ENCODE measurements at regions not wholly inside any gene's neighbourhood (a gene's known extent, or its start where the extent isn't known, plus 50 kb on each side); places are given as distances from the start of the nearest gene placed in this dataset.

- in situ Hi-C loops (cut with MboI), result no loop called here
- WGBS, 2 experiments (ENCODE audit: low coverage in 1 of 2, low lambda C conversion rate in 2 of 2, missing lambda C conversion rate in 2 of 2), result 23 to 31% methylated on average over 4 of the region's 4 CpGs
- Histone ChIP-seq H3K36me3 (ENCODE audit: low read depth) (no peaks in the 10 kb centered on the region), H3K4me3 (0 out of 2 replicates have a peak overlapping the region, but pooled peaks have one; percentile 18), H3K79me2 (ENCODE audit: insufficient read depth) (no peaks in the 10 kb centered on the region), H4K20me1 (ENCODE audit: insufficient read depth) (no peaks in the 10 kb centered on the region), H3F3A (ENCODE audit: insufficient read depth) (peaks cover 24% of the 10 kb centered on the region), H3K9me2 (ENCODE audit: insufficient read depth) (peaks cover 2% of the 10 kb centered on the region; the same call in 1 of the 2 replicates), H3K27ac (peak overlapping the region; percentile 71), H3K4me1 (ENCODE audit: insufficient read depth) (peaks cover 37% of the 10 kb centered on the region), H3K27me3 (replicated peaks; ENCODE audit: insufficient read depth) (no peaks in the 10 kb centered on the region), H2AFZ (peak overlapping the region; percentile 14), H3K9me3 (ENCODE audit: low read depth) (no peaks in the 10 kb centered on the region), H3K4me2 (ENCODE audit: unreplicated experiment) (peak overlapping the region; percentile 46), H3K9ac (peak overlapping the region; percentile 28)
- TF ChIP-seq EZH2phosphoT487 (IDR thresholded peaks at IDR 0.05; ENCODE audit: insufficient read depth, low read depth), result no peak
- TF ChIP-seq EZH2 (IDR thresholded peaks at IDR 0.05; ENCODE audit: insufficient read depth, poor library complexity, severe bottlenecking), result no peak
- peak; percentile 85 for DNase-seq
Measured at GRCh38 chr13:44267980-44268379, 105.6 kb upstream of the SERP2 start.

- H3K4me2 ChIP-seq (ENCODE audit: unreplicated experiment), result no peak overlapping the region
- H3K36me3 ChIP-seq (ENCODE audit: low read depth), result no peaks in the 10 kb centered on the region
- no peaks in the 10 kb centered on the region for H3K79me2 ChIP-seq (ENCODE audit: insufficient read depth)
- H4K20me1 ChIP-seq (ENCODE audit: insufficient read depth), result no peaks in the 10 kb centered on the region
- in situ Hi-C loops (cut with MboI), result no loop called here
- no peaks in the 10 kb centered on the region; the same call in 1 of the 2 replicates for H3K9me2 ChIP-seq (ENCODE audit: insufficient read depth)
- H3F3A ChIP-seq (ENCODE audit: insufficient read depth), result peaks cover 24% of the 10 kb centered on the region
- no peak overlapping the region for H3K9ac ChIP-seq
- no peak for TF ChIP-seq EZH2phosphoT487 (IDR thresholded peaks at IDR 0.05; ENCODE audit: insufficient read depth, low read depth)
- TF ChIP-seq EZH2 (IDR thresholded peaks at IDR 0.05; ENCODE audit: insufficient read depth, poor library complexity, severe bottlenecking), result no peak
- no peak for DNase-seq
- no peak overlapping the region for H3K4me3 ChIP-seq
- H3K4me1 ChIP-seq (ENCODE audit: insufficient read depth), result peaks cover 37% of the 10 kb centered on the region
- H2AFZ ChIP-seq, result no peak overlapping the region
- no peaks in the 10 kb centered on the region for H3K9me3 ChIP-seq (ENCODE audit: low read depth)
- H3K27me3 ChIP-seq (replicated peaks; ENCODE audit: insufficient read depth), result no peaks in the 10 kb centered on the region
- H3K27ac ChIP-seq, result no peak overlapping the region
Measured at GRCh38 chr13:44268980-44269379, 104.6 kb upstream of the SERP2 start.

DNA sequence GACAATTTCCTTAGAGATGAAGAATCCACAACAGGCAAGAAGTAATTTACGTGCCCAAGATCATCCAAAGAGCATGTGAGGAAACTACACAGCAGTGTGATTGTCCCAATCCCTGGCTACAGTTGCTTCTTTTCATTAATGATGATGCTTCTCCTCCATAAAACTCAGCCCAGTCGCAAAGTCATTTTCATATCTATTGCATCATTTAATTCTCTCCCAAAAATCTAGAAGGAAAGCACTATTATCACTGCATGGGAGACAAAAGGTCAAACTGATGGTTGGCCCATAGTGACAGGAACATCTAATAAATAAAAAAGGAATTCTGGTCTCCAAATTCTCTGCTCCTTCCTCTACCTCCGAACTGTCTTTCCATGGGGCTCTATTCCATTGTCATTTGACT, 103.5 kb upstream of the SERP2 start:
- in situ Hi-C loops (cut with MboI), result no loop called here
- Histone ChIP-seq H3K4me3 (no peak overlapping the region), H3K9me3 (ENCODE audit: low read depth) (no peaks in the 10 kb centered on the region), H3F3A (ENCODE audit: insufficient read depth) (peaks cover 24% of the 10 kb centered on the region), H2AFZ (no peak overlapping the region), H3K27me3 (replicated peaks; ENCODE audit: insufficient read depth) (no peaks in the 10 kb centered on the region), H3K27ac (no peak overlapping the region), H3K9ac (no peak overlapping the region), H3K4me1 (ENCODE audit: insufficient read depth) (peaks cover 40% of the 10 kb centered on the region), H3K9me2 (ENCODE audit: insufficient read depth) (no peaks in the 10 kb centered on the region; the same call in 1 of the 2 replicates), H3K4me2 (ENCODE audit: unreplicated experiment) (no peak overlapping the region), H3K36me3 (ENCODE audit: low read depth) (no peaks in the 10 kb centered on the region), H4K20me1 (ENCODE audit: insufficient read depth) (no peaks in the 10 kb centered on the region), H3K79me2 (ENCODE audit: insufficient read depth) (no peaks in the 10 kb centered on the region)
- DNase-seq, result no peak
- 94 to 100% methylated on average over 3 of the region's 3 CpGs for WGBS, 2 experiments (ENCODE audit: low coverage in 1 of 2, low lambda C conversion rate in 2 of 2, missing lambda C conversion rate in 2 of 2)
- TF ChIP-seq EZH2phosphoT487 (IDR thresholded peaks at IDR 0.05; ENCODE audit: insufficient read depth, low read depth) (no peak), EZH2 (IDR thresholded peaks at IDR 0.05; ENCODE audit: insufficient read depth, poor library complexity, severe bottlenecking) (no peak)

- Histone ChIP-seq H3K27ac (no peak overlapping the region), H3F3A (ENCODE audit: insufficient read depth) (peaks cover 24% of the 10 kb centered on the region), H3K27me3 (replicated peaks; ENCODE audit: insufficient read depth) (no peaks in the 10 kb centered on the region), H3K36me3 (ENCODE audit: low read depth) (no peaks in the 10 kb centered on the region), H3K4me3 (no peak overlapping the region), H3K79me2 (ENCODE audit: insufficient read depth) (no peaks in the 10 kb centered on the region), H4K20me1 (ENCODE audit: insufficient read depth) (no peaks in the 10 kb centered on the region), H3K9me2 (ENCODE audit: insufficient read depth) (no peaks in the 10 kb centered on the region; the same call in 1 of the 2 replicates), H3K4me1 (ENCODE audit: insufficient read depth) (peaks cover 40% of the 10 kb centered on the region), H3K9ac (no peak overlapping the region), H3K4me2 (ENCODE audit: unreplicated experiment) (no peak overlapping the region), H2AFZ (peak overlapping the region; percentile 6; the same call in 1 of the 2 replicates), H3K9me3 (ENCODE audit: low read depth) (no peaks in the 10 kb centered on the region)
- in situ Hi-C loops (cut with MboI), result no loop called here
- WGBS, 2 experiments (ENCODE audit: low coverage in 1 of 2, low lambda C conversion rate in 2 of 2, missing lambda C conversion rate in 2 of 2), result 28 to 32% methylated on average over 4 of the region's 4 CpGs
- DNase-seq, result peak; percentile 42
- TF ChIP-seq EZH2phosphoT487 (IDR thresholded peaks at IDR 0.05; ENCODE audit: insufficient read depth, low read depth) (no peak), EZH2 (IDR thresholded peaks at IDR 0.05; ENCODE audit: insufficient read depth, poor library complexity, severe bottlenecking) (no peak)
Measured at GRCh38 chr13:44271031-44271455, 102.6 kb upstream of the SERP2 start.

GRCh38 chr13:44271473-44271872, 102.2 kb upstream of the SERP2 start:
- Histone ChIP-seq H3K4me1 (ENCODE audit: insufficient read depth) (peaks cover 40% of the 10 kb centered on the region), H3K9me2 (ENCODE audit: insufficient read depth) (no peaks in the 10 kb centered on the region; the same call in 1 of the 2 replicates), H3K4me3 (no peak overlapping the region), H3K27ac (no peak overlapping the region), H3K9me3 (ENCODE audit: low read depth) (no peaks in the 10 kb centered on the region), H3K36me3 (ENCODE audit: low read depth) (no peaks in the 10 kb centered on the region), H3K79me2 (ENCODE audit: insufficient read depth) (no peaks in the 10 kb centered on the region), H3K27me3 (replicated peaks; ENCODE audit: insufficient read depth) (no peaks in the 10 kb centered on the region), H3K9ac (no peak overlapping the region), H3F3A (ENCODE audit: insufficient read depth) (peaks cover 24% of the 10 kb centered on the region), H4K20me1 (ENCODE audit: insufficient read depth) (no peaks in the 10 kb centered on the region), H2AFZ (0 out of 2 replicates have a peak overlapping the region, but pooled peaks have one; percentile 6), H3K4me2 (ENCODE audit: unreplicated experiment) (no peak overlapping the region)
- no peak for TF ChIP-seq EZH2phosphoT487 (IDR thresholded peaks at IDR 0.05; ENCODE audit: insufficient read depth, low read depth)
- no peak for TF ChIP-seq EZH2 (IDR thresholded peaks at IDR 0.05; ENCODE audit: insufficient read depth, poor library complexity, severe bottlenecking)
- WGBS, 2 experiments (ENCODE audit: low coverage in 1 of 2, low lambda C conversion rate in 2 of 2, missing lambda C conversion rate in 2 of 2), result 56 to 65% methylated on average over 2 of the region's 2 CpGs
- DNase-seq, result no peak
- in situ Hi-C loops (cut with MboI), result no loop called here

Data from GM23248 (cell line).